Fibroblast of lung (primary cell): ENCODE measurements at regions not wholly inside any gene's neighbourhood (a gene's known extent, or its start where the extent isn't known, plus 50 kb on each side); places are given as distances from the start of the nearest gene placed in this dataset.
A peak's percentile ranks its signal among the peaks of the same experiment; 100 is the strongest.

Experiments used
- DNase-seq, 2 donors: peaks; one replicate each; pipeline versions ENCODE4 v3.0.0 to v3.0.0-alpha.2; 2010; ENCODE audit warnings: low read depth in 2 of 2
- H2AFZ ChIP-seq: 2 replicates; pipeline ENCODE4 v1.5.1; 2012; ENCODE audit warnings: low read length, control low read depth, inconsistent platforms
- H3K27ac ChIP-seq: 2 replicates; pipeline ENCODE4 v1.5.1; 2011; ENCODE audit warnings: low read length, control low read depth; ENCODE audit not compliant: insufficient read depth
- H3K27me3 ChIP-seq: 2 replicates; pipeline ENCODE4 v1.5.1; 2011; ENCODE audit warnings: mild to moderate bottlenecking, low read length; ENCODE audit not compliant: control insufficient read depth, insufficient read depth
- H3K36me3 ChIP-seq: 2 replicates; pipeline ENCODE4 v1.5.1; 2011; ENCODE audit warnings: low read length; ENCODE audit not compliant: control insufficient read depth, insufficient read depth
- H3K4me1 ChIP-seq: 2 replicates; pipeline ENCODE4 v1.5.1; 2011; ENCODE audit warnings: low read length; ENCODE audit not compliant: control insufficient read depth, insufficient read depth; ENCODE audit errors: extremely low read depth
- H3K4me2 ChIP-seq: 2 replicates; pipeline ENCODE4 v1.5.1; 2011; ENCODE audit warnings: low read length, control low read depth; ENCODE audit not compliant: insufficient read depth; ENCODE audit errors: extremely low read depth
- H3K4me3 ChIP-seq, 4 experiments: fragments of 200-600 bp in 1 of 4; sonication (generic) in 1 of 4; replicated peaks in 1 of 4; 2 replicates each; pipeline ENCODE4 v1.5.1; 2011 to 2016; ENCODE audit warnings: low read length in 4 of 4, low read depth in 3 of 4, mild to moderate bottlenecking in 3 of 4, control low read depth in 2 of 4, inconsistent platforms in 1 of 4, mixed read lengths in 1 of 4; ENCODE audit not compliant: insufficient read depth in 1 of 4; ENCODE audit errors: control extremely low read depth in 1 of 4
- H3K79me2 ChIP-seq: 2 replicates; pipeline ENCODE4 v1.5.1; 2012; ENCODE audit warnings: mild to moderate bottlenecking, low read length, inconsistent platforms; ENCODE audit not compliant: control insufficient read depth, insufficient read depth
- H3K9ac ChIP-seq: 2 replicates; pipeline ENCODE4 v1.5.1; 2011; ENCODE audit warnings: mild to moderate bottlenecking, low read length, control low read depth; ENCODE audit not compliant: insufficient read depth
- H3K9me3 ChIP-seq: 2 replicates; pipeline ENCODE4 v1.5.1; 2012; ENCODE audit warnings: low read depth, low read length; ENCODE audit not compliant: control insufficient read depth, insufficient read depth
- H4K20me1 ChIP-seq: 2 replicates; pipeline ENCODE4 v1.5.1; 2011; ENCODE audit warnings: low read length; ENCODE audit not compliant: control insufficient read depth, insufficient read depth; ENCODE audit errors: extremely low read depth
- CTCF ChIP-seq, 2 donors: IDR thresholded peaks in 1 of 2; conservative IDR thresholded peaks in 1 of 2; 1 replicate in 1 of 2; 2 replicates in 1 of 2; pipeline ENCODE4 v1.5.1; 2011 to 2012; ENCODE audit warnings: low read length in 2 of 2, control low read depth in 1 of 2, inconsistent platforms in 1 of 2, low read depth in 1 of 2, mild to moderate bottlenecking in 1 of 2
- EZH2 ChIP-seq: IDR thresholded peaks from 2 replicates; pipeline ENCODE4 v1.5.1; 2012; ENCODE audit warnings: low read length, control low read depth, mild to moderate bottlenecking; ENCODE audit errors: missing control alignments

GRCh38 chr5:58239731-58240130, 220.2 kb downstream of the PLK2 start:
- Histone ChIP-seq H3K27ac (peak overlapping the region; percentile 45), H3K4me1 (peaks cover 8% of the 10 kb centered on the region), H3K9ac (no peak overlapping the region), H4K20me1 (no peaks in the 10 kb centered on the region), H3K36me3 (no peaks in the 10 kb centered on the region), H3K4me3 (no peak overlapping the region), H3K4me2 (no peak overlapping the region), H2AFZ (no peak overlapping the region), H3K9me3 (no peaks in the 10 kb centered on the region), H3K79me2 (no peaks in the 10 kb centered on the region), H3K27me3 (no peaks in the 10 kb centered on the region)
- no peak for TF ChIP-seq EZH2
- TF ChIP-seq CTCF (conservative IDR thresholded peaks at IDR 0.05 in 1 of 2, IDR thresholded peaks at IDR 0.05 in 1 of 2; ENCODE audit: low read depth in 1 of 2, low read length in 2 of 2) = no peak
- no peak for DNase-seq

GRCh38 chr5:58239045-58239444, 220.8 kb downstream of the PLK2 start:
- TF ChIP-seq CTCF (conservative IDR thresholded peaks at IDR 0.05 in 1 of 2, IDR thresholded peaks at IDR 0.05 in 1 of 2; ENCODE audit: low read depth in 1 of 2, low read length in 2 of 2) = no peak
- no peak for TF ChIP-seq EZH2
- no peaks in the 10 kb centered on the region for H3K79me2 ChIP-seq
- H3K36me3 ChIP-seq = no peaks in the 10 kb centered on the region

GRCh38 chr5:58236498-58236897, 223.4 kb downstream of the PLK2 start:
- no peak overlapping the region for H3K27ac ChIP-seq
- H3K79me2 ChIP-seq = no peaks in the 10 kb centered on the region
- no peak for TF ChIP-seq EZH2
- TF ChIP-seq CTCF (conservative IDR thresholded peaks at IDR 0.05 in 1 of 2, IDR thresholded peaks at IDR 0.05 in 1 of 2; ENCODE audit: low read depth in 1 of 2, low read length in 2 of 2) = no peak
- H3K4me3 ChIP-seq = no peak overlapping the region
- no peaks in the 10 kb centered on the region for H3K36me3 ChIP-seq
- no peak for DNase-seq
- no peak overlapping the region for H3K9ac ChIP-seq
- H3K27me3 ChIP-seq = no peaks in the 10 kb centered on the region
- no peaks in the 10 kb centered on the region for H4K20me1 ChIP-seq
- no peak overlapping the region for H3K4me2 ChIP-seq
- peaks cover 8% of the 10 kb centered on the region for H3K4me1 ChIP-seq
- H2AFZ ChIP-seq = no peak overlapping the region
- no peaks in the 10 kb centered on the region for H3K9me3 ChIP-seq

More at GRCh38 chr5:58239045-58239444, 220.8 kb downstream of the PLK2 start:
- Histone ChIP-seq H3K9ac (no peak overlapping the region), H3K4me2 (no peak overlapping the region), H3K9me3 (no peaks in the 10 kb centered on the region), H3K4me1 (peaks cover 8% of the 10 kb centered on the region), H2AFZ (no peak overlapping the region), H3K27me3 (no peaks in the 10 kb centered on the region), H3K4me3 (no peak overlapping the region), H3K27ac (no peak overlapping the region), H4K20me1 (no peaks in the 10 kb centered on the region)
- DNase-seq = no peak
